NCI-H1092 treated with DMSO at 0.1 percent for 48 hours (cell line): ENCODE measurements at regions not wholly inside any gene's neighbourhood (a gene's known extent, or its start where the extent isn't known, plus 50 kb on each side); places are given as distances from the start of the nearest gene placed in this dataset.

Experiments
- DNase-seq: peaks from one replicate; lab custom pipeline; 2025; lab: John Stamatoyannopoulos, UW

DNA sequence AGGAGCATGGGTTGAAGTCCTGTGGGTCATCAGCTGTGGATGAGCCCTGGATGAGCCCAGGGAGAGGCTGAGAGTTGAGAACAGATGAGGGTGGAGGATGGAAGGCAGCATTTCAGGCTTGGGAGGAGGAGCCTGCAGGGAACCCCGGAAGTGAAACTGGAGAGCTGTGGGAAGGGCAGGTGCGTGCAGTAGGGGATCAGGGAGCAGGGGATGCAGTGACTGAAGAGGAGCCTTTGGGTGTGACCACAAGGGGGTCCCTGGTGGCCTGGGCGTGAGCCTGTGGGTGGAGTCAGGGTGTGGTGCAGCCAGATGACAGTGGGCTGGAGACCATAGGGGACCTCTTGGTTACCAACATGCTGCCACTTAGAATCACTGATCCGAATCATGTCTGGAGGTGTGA is 115.5 kb downstream of the PAPOLA start:
- no peak for DNase-seq

DNA sequence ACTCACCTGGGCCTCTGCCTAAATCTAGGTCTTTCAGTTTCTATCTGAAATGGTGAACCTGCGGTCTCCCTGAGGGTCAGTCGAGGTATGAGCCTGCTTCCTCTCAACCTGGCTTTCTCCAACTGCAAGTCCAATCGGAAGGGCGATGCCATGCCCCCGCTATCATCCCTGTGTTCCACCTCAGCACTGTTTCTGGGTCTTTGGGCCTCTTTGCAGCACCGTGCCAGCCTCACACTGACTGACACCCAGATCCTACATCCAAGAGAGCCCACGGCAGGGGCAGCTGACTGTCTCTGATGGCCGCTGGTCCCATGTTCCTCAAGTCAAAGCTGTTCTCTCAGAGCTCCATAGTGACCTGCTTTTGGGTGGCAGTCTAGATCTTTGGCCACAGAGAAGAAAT is 120.7 kb downstream of the PAPOLA start:
- no peak for DNase-seq

DNA sequence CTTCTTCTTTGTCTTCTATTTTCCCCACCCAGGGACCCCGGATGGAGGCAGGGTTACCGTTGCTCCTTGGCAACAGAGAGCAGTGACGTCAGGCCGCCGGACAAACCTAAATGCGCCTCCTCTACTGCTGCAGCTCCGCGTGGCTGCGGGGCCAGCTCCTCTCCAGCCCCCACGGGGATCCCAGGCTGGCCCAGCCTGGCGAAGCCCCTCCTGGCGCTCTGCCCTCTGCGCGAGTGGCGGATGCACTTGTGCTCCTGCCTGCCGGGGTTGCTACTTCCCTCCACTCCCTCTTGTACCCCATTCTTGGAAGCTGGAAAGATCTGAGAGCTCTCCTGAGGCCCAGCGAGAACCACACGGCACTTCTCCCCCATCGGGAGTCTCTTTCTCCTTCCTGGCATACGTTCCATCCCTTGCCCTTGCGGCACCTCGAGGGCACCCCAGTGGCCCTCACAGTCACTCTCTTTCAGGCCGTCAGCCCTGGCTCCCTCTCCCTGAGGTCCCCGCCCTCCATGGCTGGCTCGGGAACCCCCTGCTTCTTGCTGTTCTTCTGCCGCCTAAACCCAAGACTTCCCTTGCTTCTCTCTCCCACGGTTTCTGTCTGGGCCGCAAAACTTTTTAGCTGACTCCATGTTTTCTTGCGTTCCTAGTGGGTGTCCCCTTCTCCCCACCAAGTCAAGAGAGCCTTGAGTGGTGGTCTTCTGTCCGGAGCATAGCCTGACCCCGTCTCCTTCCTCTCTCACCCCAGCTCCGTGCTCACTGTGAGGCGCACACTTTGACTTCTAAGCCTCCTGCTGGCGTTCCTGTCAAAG is 121.7 kb downstream of the PAPOLA start:
- DNase-seq, result no peak

DNA sequence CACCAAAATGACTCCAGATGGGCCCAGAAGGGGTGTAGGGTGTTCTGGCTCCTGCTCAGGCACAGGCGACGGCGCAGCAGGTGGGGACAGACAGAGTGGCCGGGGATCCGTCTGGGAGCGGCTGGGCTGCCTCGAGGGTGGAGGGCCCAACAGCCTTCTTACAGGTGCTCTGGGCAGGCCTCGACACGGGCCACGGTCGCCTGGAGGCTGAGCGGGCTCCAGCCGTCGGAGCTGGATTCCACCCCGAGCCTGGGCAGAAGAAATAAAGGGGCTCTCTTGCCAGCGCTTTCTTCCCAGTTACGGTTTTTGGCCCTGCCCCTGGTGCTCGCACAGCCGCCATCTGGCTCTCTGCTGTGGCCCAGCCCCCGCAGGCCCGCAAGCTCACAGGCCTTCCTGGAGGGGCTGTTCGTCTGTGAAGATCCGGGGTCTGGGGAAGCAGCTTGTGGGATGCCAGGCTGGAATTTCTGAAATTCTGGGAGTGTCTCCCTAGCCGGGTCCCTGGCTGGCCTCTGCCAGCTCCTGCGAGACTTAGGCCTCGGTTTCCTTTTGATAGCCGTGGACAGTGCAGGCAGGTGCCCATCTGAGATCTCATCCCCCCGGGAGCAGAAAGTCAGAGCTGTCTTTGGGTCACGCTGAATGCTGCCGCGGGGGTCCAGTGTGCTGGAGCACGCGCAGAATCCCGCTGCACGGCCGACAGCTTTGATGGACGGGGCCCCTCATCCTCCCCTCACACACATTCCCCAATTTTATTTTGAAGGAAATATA is 122.7 kb downstream of the PAPOLA start:
- DNase-seq, result no peak

DNA sequence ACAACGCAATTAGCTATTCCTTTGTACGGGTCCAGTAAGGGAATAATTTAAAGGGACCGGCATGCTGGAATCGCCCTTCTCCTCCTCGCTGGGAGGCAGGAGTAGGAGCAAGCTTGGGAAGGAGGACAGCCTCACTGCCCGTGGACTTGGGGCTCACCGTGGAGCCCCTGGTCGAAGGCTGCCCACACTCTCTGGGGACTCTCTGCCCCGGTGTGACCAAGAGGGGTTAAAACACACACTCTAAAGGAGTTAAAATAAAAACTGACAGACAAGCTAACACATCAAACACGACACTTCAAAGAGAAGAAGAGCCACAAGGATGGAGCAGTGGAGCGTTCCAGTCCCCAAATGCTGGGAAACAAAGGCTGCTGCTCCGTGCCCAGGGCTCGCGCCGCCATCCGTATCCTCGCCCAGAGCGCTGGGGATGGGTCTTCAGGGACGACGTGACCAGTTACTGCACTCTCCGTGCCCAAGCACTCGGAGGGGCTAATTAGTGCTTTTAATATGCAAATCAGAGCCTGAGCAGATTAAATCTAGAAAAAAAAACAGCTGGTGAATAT is 123.3 kb downstream of the PAPOLA start:
- no peak for DNase-seq

DNA sequence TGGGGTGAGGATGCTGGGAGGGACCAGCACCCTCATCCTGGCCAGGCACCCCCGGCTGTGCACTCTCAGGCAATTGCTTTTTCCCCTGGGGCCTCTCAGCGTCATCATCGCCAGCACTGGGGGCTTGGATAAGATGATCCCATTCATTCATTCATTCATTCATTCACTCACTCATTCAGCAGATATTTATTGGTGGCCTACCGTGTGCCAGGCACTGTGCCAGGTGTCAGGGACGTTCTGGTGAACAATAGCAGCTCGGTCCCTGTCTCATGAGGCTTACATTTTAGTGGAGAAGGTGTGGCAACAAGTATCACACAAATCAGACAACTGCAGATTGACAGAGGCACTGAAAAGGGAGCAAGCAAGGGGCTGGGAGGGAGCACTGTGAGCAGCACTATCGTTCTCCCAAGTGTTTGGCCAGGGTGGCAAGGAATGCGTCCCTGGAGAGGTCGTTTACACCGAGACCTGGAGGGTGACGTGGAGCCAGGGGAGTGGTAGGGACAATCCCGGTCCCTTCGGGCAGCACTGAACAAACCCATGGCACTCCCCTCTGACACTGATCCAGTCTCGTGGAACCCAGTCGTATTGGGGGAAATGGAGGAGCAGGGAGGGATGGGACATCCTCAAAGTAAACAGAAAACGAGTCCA is 124.1 kb downstream of the PAPOLA start:
- DNase-seq, result no peak

DNA sequence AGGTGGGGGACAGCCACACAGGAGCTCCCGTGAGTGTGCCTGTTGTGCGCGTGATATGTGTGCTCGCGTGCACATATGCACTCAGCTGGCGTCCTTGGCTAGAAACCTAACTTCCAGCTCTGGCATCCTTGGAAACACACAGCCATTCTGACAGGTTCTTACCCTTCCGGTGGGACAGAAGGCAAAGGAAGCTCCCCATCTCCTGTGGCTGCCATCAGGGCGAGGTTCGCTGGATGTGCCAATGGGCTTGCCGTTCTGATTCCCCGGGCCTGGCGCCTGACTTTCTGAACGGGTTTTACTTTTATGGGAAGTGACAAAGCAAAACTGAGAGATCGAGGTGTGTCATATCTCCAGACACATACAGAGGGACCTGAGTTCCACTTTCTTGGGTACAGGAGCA is 124.7 kb downstream of the PAPOLA start:
- DNase-seq, result no peak

DNA sequence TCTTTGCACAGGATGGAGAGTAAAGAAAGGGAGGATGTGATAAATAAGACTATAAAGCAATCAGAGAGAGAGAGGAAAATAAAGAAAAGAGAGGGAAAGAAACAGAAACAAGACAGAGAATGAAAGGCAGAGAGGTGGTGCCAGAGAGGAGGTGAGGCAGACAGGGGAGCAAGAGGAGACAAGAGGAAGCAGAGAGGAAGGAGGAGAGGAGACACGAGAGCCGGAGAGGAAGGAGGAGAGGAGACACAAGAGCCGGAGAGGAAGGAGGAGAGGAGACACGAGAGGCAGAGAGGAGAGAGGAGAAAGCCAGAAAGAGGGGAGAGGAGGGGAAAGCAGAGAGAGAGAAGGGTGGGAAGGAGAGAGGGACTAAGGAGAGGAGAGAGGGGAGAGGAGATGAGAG is 125.2 kb downstream of the PAPOLA start:
- no peak for DNase-seq

DNA sequence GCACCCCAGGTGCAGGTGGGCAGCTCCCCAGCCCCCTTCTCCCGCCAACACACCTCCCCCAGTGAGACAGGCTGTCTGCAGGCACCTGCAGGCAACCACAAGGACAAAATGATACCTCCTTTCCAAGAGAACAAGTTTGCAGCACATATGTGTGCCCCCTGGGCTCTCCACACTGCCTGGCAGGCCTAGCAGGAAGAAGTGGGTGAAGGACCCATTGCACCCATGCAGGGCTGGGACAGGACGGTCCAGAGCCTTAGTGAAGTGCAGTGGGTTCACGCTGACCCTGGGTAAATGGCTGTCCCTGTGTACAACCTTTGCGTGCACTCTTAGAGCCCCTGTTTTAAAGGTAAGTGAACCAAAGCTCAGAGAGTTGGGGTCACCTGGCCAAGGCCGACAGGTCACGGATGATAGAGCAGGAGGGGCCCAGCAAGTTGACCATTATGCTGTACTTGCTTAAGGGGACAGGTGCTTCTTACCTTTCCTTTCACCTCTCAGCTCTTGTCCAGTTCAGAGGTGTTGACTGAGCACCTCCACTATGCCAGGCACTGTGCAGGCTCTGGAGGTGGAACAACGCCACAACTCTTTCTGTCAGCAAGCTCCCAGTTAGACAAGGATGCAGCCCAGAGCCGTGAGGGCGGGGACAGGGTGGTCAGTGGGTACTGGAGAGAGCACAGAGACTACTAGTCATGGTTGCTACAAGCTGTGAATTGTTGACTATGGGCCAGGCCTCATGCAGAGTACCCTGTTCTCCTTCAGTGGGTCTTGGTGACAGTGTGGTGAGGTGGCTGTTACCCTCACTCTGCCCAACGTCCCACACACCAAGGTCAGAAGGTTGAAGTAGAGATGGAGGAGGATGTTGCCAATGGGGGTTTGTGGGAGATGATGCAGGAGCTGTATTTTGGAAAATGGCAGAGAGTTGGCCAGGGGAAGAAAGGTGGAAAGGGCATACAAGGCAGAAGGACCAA is 125.9 kb downstream of the PAPOLA start:
- DNase-seq, result no peak

DNA sequence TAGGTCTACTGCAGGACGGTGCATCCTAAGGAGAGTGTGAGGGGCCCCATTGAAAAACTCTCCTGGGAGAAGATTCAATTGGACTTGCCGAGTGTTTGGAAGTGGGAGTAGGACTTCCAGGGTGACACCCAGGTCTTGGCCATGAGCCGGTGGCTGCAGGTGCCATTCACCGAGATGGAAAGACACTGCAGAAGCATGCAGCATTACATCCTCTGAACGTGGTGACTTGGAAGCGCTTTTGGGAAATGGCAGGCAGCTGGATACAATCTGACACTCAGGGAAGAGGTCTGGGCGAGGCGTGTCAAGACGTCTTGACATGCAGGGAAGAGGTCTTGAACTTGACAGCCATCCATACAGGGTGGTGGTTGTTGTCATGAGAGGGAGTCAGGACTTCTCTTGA is 126.9 kb downstream of the PAPOLA start:
- DNase-seq, result no peak

DNA sequence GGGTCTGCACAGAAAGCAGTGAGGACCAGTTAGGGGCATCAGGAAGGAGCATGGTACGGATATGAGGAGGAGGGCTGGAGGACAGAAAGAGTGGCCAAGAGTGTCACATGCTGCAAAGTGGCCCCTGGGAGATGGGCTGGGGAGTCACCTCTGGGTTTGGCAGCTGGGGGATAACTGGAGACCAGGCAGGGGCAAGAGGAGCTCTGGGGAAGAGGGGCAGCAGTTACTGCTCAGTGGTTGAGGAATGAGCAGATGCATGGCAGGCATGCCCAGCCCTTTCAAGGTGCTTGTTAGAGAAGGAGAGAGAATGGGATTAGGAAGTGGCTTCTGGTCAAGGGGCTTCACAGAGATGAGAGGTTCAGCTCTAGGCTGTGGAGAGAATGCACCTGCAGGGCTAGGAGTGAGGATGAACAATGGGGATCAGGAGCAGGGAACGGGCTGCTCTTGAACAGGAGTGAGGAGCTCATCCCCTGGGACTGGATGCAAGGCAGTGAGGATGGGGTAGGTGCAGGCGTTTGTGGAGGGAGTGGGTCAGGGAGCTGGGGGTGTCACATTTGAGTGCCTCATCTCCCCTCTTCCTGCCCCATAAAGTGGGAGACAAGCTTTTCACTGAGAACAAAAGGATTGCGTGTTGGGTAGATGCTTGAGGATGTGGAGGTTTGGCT is 127.5 kb downstream of the PAPOLA start:
- DNase-seq, result no peak

DNA sequence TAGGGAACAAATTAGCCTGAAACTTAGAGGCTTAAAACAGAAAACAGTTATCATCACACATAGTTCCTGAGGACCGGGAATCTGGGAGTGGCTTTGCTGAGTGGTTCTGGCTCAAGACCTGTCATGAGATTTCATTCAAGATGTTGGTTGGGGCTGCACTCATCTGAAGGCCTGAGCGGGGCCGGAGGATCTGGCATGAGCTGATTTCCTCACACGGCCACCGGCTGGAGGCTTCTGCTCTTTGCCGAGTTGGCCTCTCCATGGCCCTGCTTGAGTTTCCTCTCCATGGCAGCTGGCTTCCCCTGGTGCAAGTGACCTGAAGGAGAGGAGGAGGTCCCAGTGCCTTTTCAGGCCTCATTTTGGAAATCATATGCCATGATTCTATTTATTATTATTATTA is 128.1 kb downstream of the PAPOLA start:
- DNase-seq, result no peak

DNA sequence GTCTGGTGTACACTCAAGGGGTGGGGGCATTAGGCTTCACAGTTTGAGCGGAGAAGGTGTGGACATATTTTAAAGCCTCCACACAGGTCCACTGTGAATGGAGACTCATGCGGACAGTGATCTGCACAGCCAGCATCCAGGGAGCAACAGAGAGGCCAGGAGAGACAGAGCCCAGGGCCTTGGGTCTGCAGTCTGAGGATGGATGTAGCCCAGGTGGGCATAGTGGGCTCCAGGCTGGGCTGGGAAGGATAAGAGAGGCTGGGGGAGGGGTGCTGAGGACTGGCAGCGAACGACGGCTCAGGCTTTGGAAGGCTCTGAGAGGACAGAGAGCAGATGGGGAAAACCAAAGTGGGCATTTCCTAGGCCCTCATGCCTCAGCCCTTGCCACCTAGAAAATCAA is 128.8 kb downstream of the PAPOLA start:
- DNase-seq, result no peak

DNA sequence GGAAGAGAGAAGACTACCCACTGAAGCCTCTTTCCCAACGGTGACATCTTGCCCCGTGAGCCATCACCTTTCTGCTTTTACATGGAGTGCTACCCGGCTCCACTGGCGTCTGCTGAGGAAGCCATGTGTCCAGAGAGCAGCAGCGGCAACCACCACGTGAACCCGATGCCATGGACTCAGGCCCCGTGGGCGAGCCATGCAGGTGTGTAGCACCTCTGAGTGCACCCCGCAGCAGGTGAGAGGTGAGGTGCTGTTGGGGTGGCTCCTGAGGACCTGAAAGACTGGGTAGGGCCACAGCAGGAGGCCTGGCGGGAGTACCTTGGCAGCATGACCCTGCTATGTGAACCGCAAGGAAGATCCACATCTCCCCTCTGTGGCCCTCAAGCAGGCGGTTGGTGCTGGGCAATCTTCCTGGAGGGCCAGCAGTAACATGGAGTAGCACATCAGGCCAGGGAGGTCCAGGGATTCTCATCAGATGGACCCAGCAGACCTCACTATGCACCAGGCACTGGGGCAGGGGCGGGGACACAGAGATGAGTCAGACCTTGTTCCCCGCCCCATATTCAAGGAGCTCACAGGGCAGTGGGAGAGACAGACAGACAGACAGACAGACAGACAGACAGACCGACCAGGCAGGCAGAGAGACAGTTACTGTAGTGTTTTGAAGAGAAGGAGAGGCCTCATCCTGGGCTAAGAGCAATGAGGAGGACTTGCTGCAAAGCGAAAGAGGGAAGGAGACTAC is 129.6 kb downstream of the PAPOLA start:
- DNase-seq, result no peak

DNA sequence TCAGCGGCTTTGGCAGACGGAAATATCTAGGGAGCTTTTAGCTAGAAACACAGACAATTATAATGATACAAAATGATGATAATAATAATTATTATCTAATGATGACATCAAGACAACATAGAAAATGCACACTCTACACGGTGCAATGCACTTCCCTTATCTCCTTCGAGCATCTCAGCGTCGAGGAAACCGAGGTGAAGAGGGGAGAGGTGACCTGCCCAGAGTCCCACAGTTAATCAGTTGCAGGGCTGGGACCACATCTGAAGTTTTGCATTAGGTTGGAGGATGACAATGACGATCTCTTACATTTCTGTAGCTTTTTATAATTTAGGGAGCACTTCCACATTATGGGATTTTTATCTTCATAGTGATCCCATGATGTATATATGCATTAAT is 130.2 kb downstream of the PAPOLA start:
- DNase-seq, result no peak

DNA sequence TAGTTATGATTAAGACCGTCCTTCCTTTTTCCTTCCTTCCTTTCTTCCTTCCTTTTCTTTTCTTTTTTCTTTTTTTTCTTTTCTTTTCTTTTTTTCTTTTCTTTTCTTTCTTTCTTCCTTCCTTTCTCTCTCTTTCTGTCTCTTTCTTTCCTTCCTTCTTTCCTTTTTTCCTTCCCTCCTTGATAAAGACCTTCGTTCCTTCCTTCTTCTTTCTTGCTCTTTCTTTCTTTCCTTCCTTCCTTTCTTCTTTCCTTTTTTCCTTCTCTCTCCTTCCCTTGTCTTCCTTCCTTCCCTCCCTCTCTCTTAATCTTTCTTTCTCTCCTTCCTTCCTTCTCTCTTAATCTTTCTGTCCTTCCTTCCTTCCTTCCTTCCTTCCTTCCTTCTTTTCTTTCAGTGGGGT is 130.9 kb downstream of the PAPOLA start:
- no peak for DNase-seq

DNA sequence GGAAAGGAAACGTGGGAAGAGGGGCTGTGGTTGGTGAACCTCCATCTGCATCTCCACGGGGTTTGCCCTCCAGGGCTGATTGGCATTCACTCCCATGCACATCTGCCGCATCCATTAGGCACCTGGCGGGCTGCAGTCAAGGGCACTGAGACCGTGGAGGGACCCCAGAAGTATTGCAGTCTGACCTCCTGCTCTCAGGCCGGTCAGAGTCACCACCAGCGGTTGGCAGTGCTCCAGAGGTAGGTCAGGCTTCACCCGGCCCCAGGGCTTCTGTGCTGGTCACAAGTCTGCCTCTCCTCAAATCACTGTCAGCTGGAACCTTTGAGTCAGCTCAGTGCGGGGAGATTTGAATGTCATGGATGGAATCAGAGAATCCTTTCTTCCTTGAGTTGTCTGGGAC is 132.3 kb downstream of the PAPOLA start:
- no peak for DNase-seq

DNA sequence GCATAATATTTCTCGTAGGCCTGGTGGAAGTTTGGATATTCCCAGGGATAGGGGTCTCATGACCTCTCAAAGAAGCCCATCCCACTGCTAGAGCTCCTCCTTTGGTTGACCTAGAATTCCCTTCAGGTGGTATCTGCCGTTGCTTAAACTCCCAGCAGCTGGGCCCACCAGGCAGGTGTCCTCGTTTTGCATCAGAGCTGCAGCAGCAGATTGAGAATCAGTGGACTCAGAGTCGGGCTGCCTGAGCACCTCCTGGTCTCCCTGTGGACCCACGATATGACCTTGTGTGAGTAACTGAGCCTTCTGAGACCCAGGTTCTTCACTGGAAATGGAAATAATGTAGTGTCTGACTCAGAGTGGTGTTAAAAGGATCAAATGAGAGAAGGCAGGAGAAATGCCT is 132.7 kb downstream of the PAPOLA start:
- no peak for DNase-seq

DNA sequence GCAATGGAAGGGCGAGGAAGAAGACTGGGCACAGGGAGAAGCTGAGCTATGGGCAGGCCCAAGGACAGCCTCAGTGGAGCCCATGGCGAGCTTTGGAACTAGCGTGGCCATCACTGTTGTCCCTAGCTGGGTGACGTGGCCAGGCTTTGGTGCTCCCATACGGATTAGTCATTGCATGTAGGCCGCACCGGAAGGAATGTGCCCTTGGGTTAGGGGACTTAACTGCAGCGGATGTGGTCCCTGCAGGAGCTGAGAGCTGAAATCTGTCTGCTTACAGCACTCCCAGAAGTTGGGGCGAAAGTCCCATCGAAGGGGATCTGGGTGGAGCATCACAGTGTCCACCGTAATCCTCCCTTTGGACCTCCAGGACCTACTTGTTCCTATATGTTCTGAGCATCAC is 133.7 kb downstream of the PAPOLA start:
- DNase-seq, result no peak

DNA sequence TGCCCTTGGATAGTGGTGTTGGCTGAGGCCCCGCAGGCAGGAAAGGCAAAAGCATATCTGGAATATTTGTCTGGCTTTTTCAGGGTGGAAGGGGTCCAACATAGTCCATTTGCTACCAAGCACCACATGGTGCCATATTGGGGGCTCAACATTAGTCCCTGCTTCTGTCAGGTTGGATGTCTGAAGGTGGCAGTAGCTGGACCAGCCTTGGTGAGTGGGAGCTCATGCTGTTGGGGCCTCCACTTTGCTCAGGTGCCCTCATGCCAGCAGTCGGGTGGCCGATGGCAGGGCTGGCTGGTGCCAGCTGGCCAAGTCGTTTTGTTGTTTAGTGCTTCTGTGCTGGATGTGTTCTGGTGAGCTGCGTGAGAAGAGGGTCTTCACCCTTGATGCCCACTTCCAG is 135.3 kb downstream of the PAPOLA start:
- no peak for DNase-seq
